ENCODE measurements at regions not wholly inside any gene's neighbourhood (a gene's known extent, or its start where the extent isn't known, plus 50 kb on each side); places are given as distances from the start of the nearest gene placed in this dataset.

DNA sequence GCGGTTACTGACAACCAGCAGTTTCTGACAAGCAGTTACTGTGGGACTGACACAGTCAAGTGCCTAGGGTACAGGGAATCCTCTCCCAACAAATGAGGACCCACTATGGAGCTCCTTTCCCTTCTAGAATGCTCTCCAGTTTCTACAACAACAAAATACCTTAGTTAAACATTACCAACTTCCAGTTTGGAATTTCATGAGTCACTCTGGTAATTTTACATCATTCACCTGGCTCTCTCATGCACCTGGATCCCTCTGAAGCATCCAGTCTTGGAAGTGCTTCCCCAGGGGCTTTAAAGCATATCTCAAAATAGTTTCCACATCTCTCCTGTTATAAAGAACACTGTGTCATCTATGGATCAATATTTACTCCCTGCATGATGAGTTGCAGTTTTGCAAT is 286.7 kb upstream of the SPTLC3 start:
- CTCF ChIA-PET, result no interaction called here
- no peaks in the 10 kb centered on the region for H3K27me3 ChIP-seq (ENCODE audit: control insufficient read depth in 2 of 2, insufficient read depth in 2 of 2, low read length in 2 of 2)
- H3K79me2 ChIP-seq (ENCODE audit: control insufficient read depth, insufficient read depth, low read length), result no peaks in the 10 kb centered on the region
- no TSS peak for BruUV-seq (replicated peaks)
- DNase-seq (ENCODE audit: low read depth, low spot score) (no peak), FAIRE-seq (no peak)
- H4K20me1 ChIP-seq (replicated peaks; ENCODE audit: control insufficient read depth, extremely low read depth, insufficient read depth, low read length), result no peaks in the 10 kb centered on the region
- no peak overlapping the region for H3K27ac ChIP-seq (ENCODE audit: insufficient read depth, low read depth, low read length)
- H3K36me3 ChIP-seq (ENCODE audit: control insufficient read depth in 2 of 2, extremely low read depth in 1 of 2, insufficient read depth in 2 of 2, low read length in 2 of 2), result no peaks in the 10 kb centered on the region
- H3K4me1 ChIP-seq (ENCODE audit: control insufficient read depth, extremely low read depth, insufficient read depth, low read length), result no peaks in the 10 kb centered on the region
- H3K9ac ChIP-seq (replicated peaks; ENCODE audit: extremely low read depth, insufficient read depth, low read length), result no peak overlapping the region
- H3K4me2 ChIP-seq (ENCODE audit: insufficient read depth, low read length), result no peak overlapping the region
- no peak for TF ChIP-seq JUN (IDR thresholded peaks at IDR 0.05; ENCODE audit: borderline replicate concordance, insufficient read depth, insufficient read length, low read depth)
- no peak for TF ChIP-seq POLR2A (IDR thresholded peaks at IDR 0.05; ENCODE audit: low read depth, low read length)
- TF ChIP-seq, protein P1, sequence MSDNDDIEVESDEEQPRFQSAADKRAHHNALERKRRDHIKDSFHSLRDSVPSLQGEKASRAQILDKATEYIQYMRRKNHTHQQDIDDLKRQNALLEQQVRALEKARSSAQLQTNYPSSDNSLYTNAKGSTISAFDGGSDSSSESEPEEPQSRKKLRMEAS (IDR thresholded peaks at IDR 0.05; ENCODE audit: insufficient read depth, insufficient read length), result no peak
- TF ChIP-seq EZH2 (IDR thresholded peaks at IDR 0.05; ENCODE audit: borderline replicate concordance, low read depth, low read length, severe bottlenecking), result no peak
- no peak for TF ChIP-seq GATA2 (IDR thresholded peaks at IDR 0.05; ENCODE audit: insufficient read depth, insufficient read length, low read depth, low read length)
- TF ChIP-seq FOS (IDR thresholded peaks at IDR 0.05; ENCODE audit: borderline replicate concordance, insufficient read depth, low read length), result no peak
- no peak for TF ChIP-seq POLR2AphosphoS5 (IDR thresholded peaks at IDR 0.05; ENCODE audit: insufficient read depth, low read depth, low read length)
- TF ChIP-seq, protein P2, sequence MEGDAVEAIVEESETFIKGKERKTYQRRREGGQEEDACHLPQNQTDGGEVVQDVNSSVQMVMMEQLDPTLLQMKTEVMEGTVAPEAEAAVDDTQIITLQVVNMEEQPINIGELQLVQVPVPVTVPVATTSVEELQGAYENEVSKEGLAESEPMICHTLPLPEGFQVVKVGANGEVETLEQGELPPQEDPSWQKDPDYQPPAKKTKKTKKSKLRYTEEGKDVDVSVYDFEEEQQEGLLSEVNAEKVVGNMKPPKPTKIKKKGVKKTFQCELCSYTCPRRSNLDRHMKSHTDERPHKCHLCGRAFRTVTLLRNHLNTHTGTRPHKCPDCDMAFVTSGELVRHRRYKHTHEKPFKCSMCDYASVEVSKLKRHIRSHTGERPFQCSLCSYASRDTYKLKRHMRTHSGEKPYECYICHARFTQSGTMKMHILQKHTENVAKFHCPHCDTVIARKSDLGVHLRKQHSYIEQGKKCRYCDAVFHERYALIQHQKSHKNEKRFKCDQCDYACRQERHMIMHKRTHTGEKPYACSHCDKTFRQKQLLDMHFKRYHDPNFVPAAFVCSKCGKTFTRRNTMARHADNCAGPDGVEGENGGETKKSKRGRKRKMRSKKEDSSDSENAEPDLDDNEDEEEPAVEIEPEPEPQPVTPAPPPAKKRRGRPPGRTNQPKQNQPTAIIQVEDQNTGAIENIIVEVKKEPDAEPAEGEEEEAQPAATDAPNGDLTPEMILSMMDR (IDR thresholded peaks at IDR 0.05; ENCODE audit: extremely low read depth in 1 of 2, insufficient read depth in 1 of 2, low read depth in 1 of 2, low read length in 2 of 2), result no peak
- no peak for TF ChIP-seq MYC (IDR thresholded peaks at IDR 0.05; ENCODE audit: low read depth, low read length)
- POLR2A ChIA-PET, result no interaction called here
- H2AFZ ChIP-seq (ENCODE audit: low read depth, low read length), result no peak overlapping the region
- H3K9me1 ChIP-seq (replicated peaks; ENCODE audit: control insufficient read depth, extremely low read depth, insufficient read depth, low read length), result no peaks in the 10 kb centered on the region
- dilution Hi-C loops (cut with MboI; ENCODE audit: extremely low pct_ligation_motif_present, low sequenced_read_pairs), result no loop called here
- peaks cover 9% of the 10 kb centered on the region for H3K9me3 ChIP-seq (replicated peaks; ENCODE audit: control insufficient read depth, insufficient read depth, low read length)
- intact Hi-C loops (cut with micrococcal nuclease), result no loop called here
- H3K4me3 ChIP-seq (replicated peaks in 1 of 3; ENCODE audit: insufficient read depth in 1 of 3, low read depth in 1 of 3, low read length in 3 of 3), result no peak overlapping the region
